Type B pancreatic cell (in vitro differentiated cells): ENCODE measurements at regions not wholly inside any gene's neighbourhood (a gene's known extent, or its start where the extent isn't known, plus 50 kb on each side); places are given as distances from the start of the nearest gene placed in this dataset.

Experiments used
- DNase-seq: peaks from one replicate; pipeline ENCODE4 v3.0.0; 2021; ENCODE audit warnings: mixed read lengths; ENCODE audit not compliant: unreplicated experiment; ENCODE audit errors: extremely low spot score
- H3K27ac Mint-ChIP-seq: 2 replicates; pipeline ENCODE4 v1.8.0; 2021; ENCODE audit warnings: mild to moderate bottlenecking, mixed read lengths
- H3K27me3 Mint-ChIP-seq: 2 replicates; pipeline ENCODE4 v1.8.0; 2021; ENCODE audit warnings: mixed read lengths
- H3K36me3 Mint-ChIP-seq: 2 replicates; pipeline ENCODE4 v1.8.0; 2021; ENCODE audit warnings: mixed read lengths
- H3K4me1 Mint-ChIP-seq: one replicate; pipeline ENCODE4 v1.8.0; 2021; ENCODE audit warnings: mixed read lengths; ENCODE audit not compliant: unreplicated experiment
- H3K4me3 Mint-ChIP-seq: 2 replicates; pipeline ENCODE4 v1.8.0; 2021; ENCODE audit warnings: mild to moderate bottlenecking, mixed read lengths
- H3K9me3 Mint-ChIP-seq: 2 replicates; pipeline ENCODE4 v1.8.0; 2021; ENCODE audit warnings: mixed read lengths
- CTCF ChIP-seq: fragments of 200-600 bp; sonication (generic); conservative IDR thresholded peaks from 2 replicates; pipeline ENCODE4 v1.5.0; 2021; ENCODE audit warnings: antibody characterized with exemption, mild to moderate bottlenecking

- no peak for DNase-seq
- Mint-ChIP-seq H3K27ac (no peak overlapping the region), H3K4me3 (no peak overlapping the region), H3K4me1 (peaks cover 6% of the 10 kb centered on the region), H3K36me3 (peaks cover 3% of the 10 kb centered on the region), H3K9me3 (peaks cover 3% of the 10 kb centered on the region), H3K27me3 (no peaks in the 10 kb centered on the region)
- TF ChIP-seq CTCF = peak; percentile 29
Observed at GRCh38 chr3:4107430-4107829, 195.7 kb upstream of the SETMAR start.

DNA sequence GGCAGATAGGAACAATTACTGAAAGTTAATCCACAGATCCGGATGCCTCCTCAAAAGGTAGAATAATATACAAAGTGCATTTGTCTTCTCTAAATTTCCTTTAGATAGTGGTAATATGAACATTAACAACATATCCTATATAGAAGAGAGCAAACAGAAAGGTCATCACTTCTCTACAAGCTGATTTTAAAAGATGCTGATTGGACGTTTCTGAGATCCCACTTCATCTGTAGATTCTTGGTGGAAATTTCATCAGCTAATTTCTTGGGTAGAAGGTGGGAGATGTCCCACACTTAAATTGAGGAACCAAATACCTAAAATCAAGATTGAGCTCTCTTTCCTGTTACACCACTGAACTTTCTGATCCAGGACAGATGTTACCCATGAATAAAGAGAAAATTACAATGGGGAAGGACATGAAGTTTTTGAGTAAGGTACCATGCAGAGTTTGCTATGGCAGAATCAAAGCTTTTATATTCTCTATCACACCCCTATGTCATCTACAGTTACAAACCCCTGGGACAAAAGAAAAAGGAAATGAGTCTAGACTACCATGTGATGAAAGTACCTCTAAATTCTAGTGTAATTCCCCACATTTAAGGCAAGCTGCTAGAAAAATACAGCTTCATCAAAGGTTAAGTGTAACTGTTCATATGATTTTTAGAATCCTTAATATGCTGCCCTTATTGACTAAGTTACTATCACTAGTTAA lies 189.2 kb upstream of the SETMAR start:
- no peak for TF ChIP-seq CTCF
- no peaks in the 10 kb centered on the region for H3K27me3 Mint-ChIP-seq
- H3K36me3 Mint-ChIP-seq = no peaks in the 10 kb centered on the region
- no peaks in the 10 kb centered on the region for H3K9me3 Mint-ChIP-seq
- peaks cover 11% of the 10 kb centered on the region for H3K4me1 Mint-ChIP-seq
- no peak overlapping the region for H3K4me3 Mint-ChIP-seq
- DNase-seq = no peak
- no peak overlapping the region for H3K27ac Mint-ChIP-seq

DNA sequence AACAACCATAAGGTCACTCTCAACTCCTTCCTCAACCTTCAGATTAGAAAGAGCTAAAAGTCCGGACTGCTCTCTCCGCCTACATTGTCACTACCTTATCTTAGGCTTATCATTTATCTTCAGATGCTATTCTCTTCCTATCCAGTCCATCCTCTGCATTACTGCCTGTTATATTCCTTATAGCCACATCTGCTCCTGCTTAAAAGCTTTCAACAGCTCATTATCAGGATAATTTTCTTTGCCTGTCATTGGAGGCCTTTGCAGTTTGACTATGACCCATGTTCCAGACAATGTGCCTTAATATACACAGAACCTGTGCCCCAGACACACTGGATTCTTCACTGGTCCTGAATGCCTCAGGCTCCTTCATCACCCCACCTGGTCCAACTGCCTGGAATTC lies 184.1 kb upstream of the SETMAR start:
- Mint-ChIP-seq H3K27me3 (no peaks in the 10 kb centered on the region), H3K9me3 (no peaks in the 10 kb centered on the region), H3K36me3 (no peaks in the 10 kb centered on the region), H3K4me3 (no peak overlapping the region), H3K27ac (no peak overlapping the region), H3K4me1 (peaks cover 6% of the 10 kb centered on the region)
- no peak for DNase-seq
- TF ChIP-seq CTCF = no peak

GRCh38 chr3:4125576-4125975 lies 177.6 kb upstream of the SETMAR start:
- H3K27ac Mint-ChIP-seq = no peak overlapping the region

GRCh38 chr3:4138150-4138785 lies 164.9 kb upstream of the SETMAR start:
- TF ChIP-seq CTCF = no peak
- Mint-ChIP-seq H3K27ac (no peak overlapping the region), H3K4me1 (no peaks in the 10 kb centered on the region), H3K4me3 (no peak overlapping the region), H3K36me3 (no peaks in the 10 kb centered on the region), H3K27me3 (no peaks in the 10 kb centered on the region), H3K9me3 (peaks cover 7% of the 10 kb centered on the region)
- DNase-seq = no peak

More at GRCh38 chr3:4125576-4125975, 177.6 kb upstream of the SETMAR start:
- no peak for DNase-seq
- H3K4me3 Mint-ChIP-seq = no peak overlapping the region
- H3K36me3 Mint-ChIP-seq = no peaks in the 10 kb centered on the region
- no peaks in the 10 kb centered on the region for H3K4me1 Mint-ChIP-seq
- no peaks in the 10 kb centered on the region for H3K27me3 Mint-ChIP-seq
- TF ChIP-seq CTCF = no peak
- peaks cover 4% of the 10 kb centered on the region for H3K9me3 Mint-ChIP-seq
